ENCODE measurements at regions not wholly inside any gene's neighbourhood (a gene's known extent, or its start where the extent isn't known, plus 50 kb on each side); places are given as distances from the start of the nearest gene placed in this dataset.

DNA sequence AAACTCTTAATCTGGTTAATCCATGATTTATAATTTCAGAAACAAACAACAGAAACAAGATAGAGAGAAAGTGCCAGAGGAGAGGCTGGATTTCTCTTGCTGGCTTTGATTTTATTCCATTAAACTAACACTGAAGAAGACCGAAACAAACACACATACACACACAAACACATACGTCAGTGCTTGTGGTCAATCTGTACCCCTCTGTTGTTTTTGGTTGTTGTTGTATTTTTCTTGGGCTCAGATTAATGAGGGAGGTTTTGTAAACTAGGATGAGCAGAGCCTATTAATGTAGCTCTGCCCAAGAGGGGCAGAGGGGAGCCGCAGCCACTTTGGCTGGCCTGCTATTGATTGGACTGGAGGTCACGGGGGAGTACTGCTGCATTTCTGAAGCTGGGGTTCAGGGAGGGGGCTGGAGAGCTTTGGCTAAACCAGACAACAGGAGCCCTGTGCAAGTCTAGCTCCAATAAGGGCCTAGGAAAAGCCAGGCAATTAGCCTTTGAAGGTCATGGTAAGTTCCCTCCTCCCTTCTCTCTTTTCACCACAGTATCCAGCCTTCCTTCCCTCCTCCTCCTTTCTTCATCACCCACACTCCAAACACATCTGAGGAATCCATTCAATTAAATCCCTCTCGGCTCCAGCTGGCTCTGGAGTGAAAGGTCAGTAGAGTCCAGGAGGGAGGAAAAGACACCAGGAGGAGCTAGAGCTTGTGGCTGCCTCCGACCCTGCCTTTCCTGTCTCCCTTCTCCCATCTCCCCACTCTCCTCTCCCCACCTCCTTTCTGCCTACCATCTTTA lies 344.1 kb upstream of the LMO3 start:
- no peak for DNase-seq

DNA sequence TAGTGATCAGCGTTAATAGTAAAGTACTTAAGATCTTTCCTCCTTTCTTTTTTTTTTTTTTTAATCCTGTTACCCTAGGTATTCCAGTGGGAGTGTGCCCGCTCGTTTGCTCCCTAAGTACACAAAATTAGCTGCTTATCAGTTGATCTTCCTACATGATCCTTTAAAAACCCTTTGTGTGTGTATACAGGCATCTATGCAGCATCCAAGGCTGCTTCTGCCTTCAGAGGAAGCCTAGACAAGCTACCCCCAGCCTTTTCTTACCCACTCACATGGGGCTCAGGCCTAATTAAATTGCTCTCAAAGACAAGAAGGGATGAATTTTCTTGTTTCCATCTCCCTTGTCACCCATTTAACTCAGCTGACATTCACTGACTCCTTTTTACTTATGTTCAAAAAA lies 343.4 kb upstream of the LMO3 start:
- DNase-seq = no peak

DNA sequence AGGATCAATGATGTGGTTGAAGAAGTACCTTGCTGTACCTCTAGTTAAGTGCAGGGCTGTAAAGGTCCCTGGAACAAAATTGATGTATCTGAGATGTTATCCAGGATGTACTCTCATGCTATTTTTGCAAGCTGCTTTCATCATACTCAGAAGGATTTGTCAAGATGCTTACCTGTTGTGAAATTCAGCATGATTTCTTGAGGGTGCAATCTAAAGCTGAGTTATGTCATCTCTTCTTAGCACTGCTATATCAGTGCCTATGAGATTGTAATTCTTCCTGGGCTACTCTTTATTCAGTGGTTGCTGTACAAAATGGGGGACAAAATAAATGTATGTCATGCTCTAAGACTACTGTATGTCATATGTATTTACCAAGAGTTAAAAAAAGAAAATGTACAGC lies 340.7 kb upstream of the LMO3 start:
- no peak for DNase-seq

DNA sequence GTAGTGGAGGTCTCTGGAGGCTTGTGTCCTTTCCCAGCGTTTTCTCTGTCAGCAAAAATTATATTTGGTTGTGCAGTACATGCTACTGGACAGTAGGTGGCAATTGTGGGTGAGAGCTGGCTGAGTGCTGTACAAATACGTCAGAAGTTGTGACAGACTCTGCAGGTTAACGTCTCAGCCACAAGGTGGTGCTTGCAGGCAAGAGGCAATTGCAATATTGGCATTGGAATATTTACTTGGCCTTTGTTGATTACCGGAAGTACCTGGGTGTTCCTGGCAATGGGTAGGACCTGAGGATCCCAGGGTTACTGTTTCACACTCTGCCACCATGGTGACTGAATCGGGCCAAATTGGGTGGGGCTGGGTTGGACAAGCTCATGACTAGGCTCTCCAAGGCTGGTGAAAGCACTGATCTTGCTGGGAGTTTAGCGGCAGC lies 333.9 kb upstream of the LMO3 start:
- peak; percentile 11 for DNase-seq

DNA sequence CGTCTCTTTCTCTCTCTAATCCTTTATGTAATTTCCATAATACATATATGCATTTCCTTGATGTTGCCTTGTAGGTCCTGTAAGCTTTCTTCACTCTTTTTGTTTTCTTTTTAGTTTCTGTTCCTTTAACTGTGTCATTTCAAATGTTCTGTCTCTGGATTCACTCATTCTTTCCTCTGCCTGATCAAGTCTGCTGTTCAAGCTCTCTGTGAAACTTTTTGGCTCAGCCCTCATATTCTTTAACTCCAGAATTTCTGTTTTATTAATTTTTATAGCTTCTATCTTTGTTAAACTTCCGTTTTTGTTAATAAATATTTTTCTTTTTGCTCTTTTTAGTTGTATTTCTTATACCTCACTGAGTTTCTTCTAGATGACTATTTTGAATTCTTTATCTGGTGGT lies 321.3 kb upstream of the LMO3 start:
- no peak for DNase-seq

DNA sequence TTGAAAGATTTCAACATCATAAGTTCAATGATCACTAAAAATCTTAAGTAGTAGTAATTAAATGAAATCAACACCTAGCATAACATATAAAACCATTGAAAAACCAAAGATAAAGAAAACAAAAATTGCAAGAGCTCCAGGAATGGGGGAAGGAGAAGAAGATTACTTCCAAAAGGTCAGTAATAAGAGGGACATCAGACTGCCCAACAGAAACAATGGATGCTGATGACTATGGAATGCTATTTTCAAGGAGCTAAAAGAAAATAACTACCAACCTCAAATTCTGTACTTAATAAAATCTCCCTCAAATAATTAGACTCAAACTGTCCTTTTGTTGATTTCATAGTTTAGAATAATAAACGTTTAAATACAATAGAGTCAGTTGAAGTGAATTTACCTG lies 314.5 kb upstream of the LMO3 start:
- no peak for DNase-seq

DNA sequence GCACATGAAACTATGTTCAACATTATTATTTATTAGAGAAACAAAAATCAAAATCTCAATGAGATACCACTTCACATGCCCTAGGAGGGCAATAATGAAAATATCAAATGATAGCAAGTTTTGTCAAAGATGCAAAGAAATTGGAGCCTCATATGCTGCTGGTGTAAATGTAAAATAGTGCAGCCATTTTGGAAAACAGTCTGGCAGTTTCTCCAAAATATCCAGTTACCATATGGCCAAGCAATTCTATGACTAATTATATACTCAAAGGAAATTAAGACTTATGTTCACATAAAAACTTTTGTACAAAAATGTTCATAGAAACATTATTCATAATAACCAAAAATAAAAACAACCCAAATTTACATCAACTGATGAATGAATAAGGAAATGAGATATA lies 313.6 kb upstream of the LMO3 start:
- DNase-seq = no peak

DNA sequence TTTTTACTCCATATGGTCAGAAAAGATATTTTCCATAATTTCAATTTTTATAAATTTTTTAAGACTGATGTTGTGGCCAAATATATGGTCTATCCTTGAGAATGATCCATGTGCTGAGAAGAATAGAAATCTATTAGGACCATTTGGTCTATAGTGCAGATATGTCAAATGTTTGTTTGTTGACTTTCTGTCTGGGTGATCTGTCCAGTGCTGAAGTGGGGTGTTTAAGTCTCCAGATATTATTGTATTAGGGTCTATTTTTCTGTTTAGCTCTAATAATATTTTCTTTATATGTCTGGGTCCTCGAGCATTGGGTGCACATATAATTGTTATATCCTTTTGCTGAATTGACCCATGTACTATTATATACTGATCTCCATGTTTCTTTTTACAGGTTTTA lies 308.9 kb upstream of the LMO3 start:
- DNase-seq = no peak

DNA sequence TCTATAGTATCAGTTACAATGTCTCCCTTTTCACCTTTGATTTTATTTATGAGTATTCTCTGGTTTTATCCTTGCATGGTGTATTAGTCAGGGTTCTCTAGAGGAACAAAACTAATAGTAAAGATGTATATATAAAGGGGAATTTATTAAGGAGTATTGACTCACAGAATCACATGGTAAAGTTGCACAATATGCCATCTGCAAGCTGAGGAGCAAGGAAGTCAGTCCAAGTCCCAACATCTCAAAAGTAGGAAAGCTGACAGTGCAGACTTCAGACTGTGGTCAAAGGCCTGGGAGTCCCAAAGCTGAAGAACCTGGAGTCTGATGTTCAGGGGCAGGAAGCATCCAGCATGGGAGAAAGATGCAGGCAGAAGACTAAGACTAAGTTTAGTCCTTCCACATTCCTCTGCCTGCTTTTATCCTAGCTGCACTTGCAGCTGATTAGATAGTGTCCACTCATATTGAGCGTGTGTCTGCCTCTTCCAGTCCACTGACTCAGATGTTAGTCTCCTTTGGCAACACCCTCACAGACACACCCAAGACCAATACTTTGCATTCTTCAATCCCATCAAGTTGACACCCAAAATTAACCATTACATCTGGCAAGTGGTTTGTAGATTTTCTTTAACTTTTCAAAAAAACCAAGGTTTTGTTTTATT lies 308.0 kb upstream of the LMO3 start:
- no peak for DNase-seq

DNA sequence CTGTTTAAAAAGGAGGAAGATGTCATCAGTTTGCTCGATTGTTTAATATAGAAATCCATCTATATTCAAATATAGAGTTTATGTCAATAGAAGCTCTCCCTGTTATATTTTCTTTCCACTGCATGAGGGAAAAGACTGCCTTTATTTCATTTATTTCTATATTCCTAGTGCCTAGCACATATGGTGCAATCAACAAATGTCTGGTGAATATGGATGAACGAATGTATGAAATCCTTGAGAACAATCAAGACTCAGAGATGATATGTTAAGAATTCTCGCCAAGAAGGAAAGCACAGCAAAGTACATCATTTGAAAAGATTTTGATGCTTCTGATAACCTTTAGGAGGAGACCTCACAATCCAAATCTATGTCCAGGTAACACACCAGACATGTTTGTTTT lies 296.0 kb upstream of the LMO3 start:
- DNase-seq = no peak

DNA sequence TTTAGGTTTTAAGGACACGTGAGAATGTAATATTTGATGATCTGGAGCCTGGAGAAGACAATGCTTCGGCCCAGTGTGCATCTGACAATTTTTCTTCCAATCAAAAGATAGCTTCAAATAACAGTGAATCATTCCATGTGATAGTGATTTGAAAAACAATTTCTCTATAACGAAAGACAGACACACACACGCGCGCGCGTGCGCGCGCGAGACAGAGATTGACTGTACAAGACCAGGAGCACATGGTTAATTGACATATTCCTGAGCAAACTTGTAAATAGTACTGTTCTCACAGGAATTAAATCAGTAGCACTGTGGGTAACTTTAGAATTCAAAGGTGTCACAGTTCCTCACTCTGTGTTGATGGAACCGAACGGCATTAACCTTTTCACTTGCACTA lies 287.5 kb upstream of the LMO3 start:
- DNase-seq = no peak

DNA sequence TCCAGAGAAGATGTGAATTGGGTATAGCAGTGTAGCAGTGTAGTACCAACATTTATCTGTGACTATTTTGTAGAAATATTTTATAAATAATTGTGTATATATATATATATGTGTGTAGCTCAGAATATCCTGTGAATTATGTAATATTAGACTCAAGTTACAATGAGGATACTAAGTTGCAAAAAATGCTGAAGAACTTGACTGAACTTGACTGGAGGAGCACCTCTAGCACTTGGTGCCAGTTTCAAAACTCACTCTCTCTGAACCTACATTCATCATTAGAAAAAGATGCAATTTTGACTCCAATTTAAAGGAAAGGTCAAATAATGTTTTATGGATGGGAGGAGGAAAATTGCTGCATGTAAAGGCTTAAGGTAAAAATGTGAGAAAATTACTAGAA lies 285.7 kb upstream of the LMO3 start:
- DNase-seq = no peak

DNA sequence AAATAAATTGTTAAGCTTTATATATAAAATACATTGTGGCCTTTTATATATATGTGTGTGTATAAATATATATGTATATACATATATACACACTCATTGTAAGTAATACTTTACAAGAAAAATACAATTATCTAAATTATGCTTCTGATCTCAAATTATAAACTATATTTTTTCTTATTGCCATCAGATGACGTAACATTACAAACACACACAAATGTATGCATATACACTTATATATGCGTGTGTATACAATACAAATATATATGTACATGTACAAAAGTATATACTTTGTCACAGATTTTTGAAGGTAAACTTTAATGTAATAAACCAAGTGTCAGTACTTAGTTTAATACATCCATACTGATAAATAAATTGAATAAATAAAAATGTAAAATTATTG lies 278.9 kb upstream of the LMO3 start:
- no peak for DNase-seq

DNA sequence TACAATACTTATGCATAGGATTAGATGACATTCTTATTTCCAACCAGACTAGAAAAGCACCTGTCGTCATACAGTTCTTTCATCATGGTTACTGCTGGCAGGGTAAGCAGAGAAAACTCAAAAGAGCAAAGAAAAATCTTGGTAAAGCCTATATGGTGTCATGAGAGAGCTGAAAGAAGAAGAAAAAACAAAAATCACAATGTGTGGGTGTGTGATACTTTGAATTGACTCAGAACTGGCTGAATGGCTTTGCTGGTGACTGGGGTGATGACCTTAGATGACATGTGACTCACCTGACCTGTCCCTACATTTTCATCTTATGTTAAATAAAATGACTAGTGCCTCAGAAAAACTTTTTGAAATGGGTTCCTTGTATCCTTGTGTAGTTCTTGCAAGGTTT lies 278.1 kb upstream of the LMO3 start:
- no peak for DNase-seq

DNA sequence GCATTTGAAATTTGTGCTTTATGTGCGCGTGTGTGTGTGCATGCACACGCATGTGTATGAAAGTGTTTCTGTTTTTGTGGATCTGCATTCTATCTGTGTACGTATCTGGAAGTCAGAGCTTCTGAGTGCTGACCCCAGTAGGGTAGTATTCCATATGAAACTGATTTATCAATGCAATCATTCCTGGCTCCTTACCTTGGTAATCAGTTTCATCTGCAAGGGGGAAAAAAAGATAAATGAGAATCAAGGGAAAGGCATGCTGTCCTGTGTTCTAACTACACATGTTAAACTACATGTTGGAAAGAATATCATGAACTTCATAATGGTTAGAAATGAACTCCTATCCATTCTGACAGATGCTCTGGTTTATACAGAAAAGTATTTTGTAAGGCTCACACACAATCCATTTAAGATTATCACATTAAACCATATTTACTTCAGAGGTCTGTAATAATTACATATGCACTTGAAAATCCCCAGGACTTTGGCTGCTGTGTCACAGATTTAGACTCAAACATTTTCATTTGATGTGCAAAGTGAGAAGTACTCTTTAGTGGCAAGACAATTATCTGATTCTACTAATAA lies 276.1 kb upstream of the LMO3 start:
- DNase-seq = no peak

DNA sequence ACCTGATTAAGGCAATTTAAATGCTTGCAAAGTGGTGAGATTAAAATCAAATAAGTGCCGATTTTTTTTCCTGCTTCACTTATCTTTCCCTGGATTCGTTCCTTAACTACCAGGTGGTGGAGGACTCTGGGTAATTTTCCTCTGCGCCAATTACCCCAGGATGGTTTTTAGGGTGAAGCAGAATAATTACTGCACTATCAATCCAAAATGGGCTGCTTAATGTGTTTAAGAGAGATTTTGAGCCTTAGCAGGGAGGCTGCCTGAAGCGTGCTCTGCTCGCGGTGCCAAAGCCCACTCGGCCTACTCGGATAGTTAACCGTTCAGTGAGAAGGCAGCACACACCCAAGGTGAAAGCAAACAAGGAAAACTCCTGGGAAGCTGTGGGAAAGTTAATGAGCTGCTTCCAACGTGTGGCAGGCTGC lies 274.9 kb upstream of the LMO3 start:
- DNase-seq = peak; percentile 75

DNA sequence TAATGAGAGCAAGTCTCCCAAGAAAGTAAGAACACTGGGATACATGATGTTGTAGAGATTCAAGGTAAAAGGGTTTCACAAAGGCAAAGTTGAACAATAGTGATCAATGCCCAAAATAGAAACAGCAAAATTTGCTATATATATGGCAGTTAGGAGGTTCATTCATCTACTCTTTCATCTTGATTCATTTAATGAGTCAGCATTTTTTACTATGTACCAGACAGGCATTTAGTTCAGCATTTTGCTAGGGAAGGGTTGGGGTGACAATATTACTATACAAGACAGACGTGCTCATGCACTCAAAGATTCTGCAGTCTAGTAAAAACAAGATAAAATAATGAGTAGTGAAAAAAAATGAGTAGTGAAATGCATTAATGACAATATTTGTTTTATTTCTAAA lies 264.9 kb upstream of the LMO3 start:
- no peak for DNase-seq

DNA sequence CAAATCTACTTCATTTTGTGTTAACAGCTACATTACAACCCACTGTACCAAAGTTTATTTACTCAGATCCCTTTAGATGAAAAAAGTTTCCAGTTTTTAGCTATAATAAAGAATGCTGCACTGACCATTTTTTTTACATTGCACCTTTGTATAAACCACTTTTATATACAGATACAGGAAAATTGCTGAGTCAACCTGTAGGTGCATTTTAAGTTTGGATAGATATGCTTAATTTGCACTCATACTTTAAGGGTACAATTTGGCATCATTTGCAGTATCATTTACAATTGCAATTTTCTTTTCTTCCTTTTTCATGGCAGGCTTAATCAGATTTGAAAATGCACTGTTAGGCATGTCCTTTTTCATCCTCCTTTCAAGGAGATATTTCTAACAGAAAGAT lies 257.8 kb upstream of the LMO3 start:
- no peak for DNase-seq

DNA sequence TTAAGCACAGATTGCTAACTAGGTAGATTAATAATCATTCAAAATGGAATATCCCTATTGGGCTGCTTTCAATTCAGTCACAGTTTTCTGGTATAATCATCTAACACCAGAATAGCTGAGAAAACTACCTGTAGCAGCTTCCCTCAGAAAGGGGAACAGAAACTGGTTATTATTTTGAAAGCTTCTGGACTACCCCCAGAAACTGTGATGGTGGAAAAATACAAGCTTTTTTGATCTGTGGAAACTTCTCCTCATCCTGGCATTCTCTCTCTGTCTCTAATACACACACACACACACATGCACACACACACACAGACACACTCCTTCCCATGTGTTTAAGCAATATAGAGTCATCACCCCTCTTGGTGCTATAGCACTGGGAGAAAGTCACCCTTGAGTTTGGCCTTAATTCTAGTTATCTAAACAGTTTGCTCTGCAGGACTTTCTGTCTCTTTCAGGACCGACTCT lies 251.5 kb upstream of the LMO3 start:
- DNase-seq = no peak

DNA sequence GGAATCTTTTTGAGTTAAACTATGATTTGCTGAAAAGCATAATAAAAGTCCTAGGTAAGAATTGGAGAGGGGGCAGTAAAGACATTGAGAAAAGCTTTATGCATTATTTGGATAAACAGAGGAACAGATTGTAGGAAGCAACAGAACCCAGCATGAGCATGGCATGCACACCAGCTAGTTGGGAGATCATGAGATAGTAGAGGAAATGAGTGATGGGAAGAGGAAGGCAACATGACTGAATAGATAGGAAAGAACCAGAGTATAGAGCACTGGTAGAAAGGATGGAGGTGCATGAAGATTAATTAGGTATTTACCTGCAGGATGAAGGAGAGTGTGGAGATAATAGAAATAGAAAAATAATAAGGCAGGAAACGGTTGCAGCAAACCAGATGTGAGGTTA lies 248.5 kb upstream of the LMO3 start:
- no peak for DNase-seq

DNA sequence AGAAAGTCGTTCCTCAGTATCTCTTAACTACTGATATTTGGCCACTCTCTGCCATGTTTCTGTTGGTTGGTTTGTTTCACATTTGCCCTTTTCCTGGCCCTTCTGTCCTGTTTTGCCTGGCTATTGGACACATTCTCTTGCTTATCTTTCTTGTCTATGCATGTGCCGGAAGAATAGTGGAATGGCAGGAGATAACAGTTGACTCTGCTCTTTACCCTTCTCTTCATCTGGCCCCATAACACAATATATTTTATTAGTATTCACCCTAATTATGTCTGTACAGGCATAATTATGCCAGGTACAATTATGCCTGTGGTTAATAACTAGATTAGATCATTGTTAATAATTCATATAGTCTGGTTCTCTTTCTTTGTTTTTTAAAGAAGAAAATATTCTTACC lies 243.5 kb upstream of the LMO3 start:
- DNase-seq = no peak

DNA sequence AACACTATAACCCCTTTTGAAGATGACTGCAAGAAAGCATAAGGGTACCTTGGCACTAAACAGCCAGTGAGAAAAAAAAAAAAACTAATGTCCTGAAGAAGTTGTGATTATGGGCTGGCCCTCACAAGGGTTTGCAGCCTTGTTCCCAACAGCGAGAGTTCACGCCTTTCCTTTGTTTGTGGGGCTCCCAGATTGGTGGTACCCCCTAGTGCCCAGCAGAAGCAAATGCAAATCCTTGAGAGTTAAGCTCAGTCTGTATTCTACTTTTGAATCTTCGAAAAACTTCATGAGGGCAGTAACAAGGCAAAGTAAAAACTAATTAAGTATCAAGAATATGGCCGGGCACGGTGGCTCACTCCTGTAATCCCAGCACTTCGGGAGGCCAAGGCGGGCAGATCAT lies 238.9 kb upstream of the LMO3 start:
- DNase-seq = no peak

DNA sequence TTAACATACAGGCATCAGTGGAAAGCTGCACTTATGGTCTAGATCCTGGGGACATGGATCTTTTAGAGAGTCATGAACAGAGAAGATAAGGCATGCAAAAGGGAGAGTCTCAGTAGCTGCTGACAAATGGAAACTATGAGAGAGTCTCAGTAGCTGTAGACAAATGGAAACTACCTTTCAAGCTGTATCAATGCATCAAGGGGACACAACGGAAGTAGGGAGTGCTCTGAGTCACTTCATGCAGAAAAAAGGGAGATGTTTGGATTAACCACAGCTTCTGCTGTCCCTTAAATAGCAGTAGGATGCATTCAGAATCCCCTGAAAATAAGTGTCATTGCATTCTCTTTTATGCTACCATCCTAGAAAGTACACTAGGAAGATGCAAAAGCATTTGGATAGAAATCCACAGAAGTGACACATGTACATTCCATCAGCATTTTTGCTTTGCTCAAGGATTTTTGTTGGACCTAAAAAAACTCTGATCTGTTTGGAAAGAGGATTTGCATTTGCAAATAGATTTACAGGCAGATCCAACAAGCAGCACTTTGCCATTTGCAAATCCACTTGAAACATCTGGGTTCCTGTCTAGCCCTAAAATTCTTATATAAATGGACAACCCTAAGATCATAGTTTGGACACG lies 227.5 kb upstream of the LMO3 start:
- DNase-seq = no peak

DNA sequence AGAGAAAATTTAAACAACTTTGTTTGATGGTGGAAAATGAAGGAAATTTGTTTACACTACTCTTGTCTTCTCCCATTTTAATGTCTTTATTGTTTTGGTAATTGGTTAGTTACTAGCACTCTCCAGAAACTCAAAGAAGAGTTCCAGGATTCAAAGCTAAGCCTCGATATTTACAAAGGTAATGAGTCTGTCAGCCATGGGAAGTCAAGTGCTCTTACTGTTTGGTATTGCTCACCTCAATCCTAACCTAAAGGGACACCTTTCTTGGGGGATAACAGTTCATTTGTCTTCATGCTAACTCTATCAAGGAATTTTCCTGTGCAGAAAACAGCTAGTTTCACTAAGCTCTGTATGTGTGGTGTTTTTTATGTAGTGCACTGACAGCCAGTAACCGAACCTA lies 222.9 kb upstream of the LMO3 start:
- no peak for DNase-seq
